AML-193 (cell line): ENCODE measurements at regions not wholly inside any gene's neighbourhood (a gene's known extent, or its start where the extent isn't known, plus 50 kb on each side); places are given as distances from the start of the nearest gene placed in this dataset.
"Not testable (repeated sequence)": the region's sequence is repeated elsewhere in the genome, so short reads cannot be mapped to it uniquely, and the experiment has no call there.

Experiments used
- DNase-seq, 2 experiments: peaks; one replicate each; lab custom pipeline; 2025; lab: John Stamatoyannopoulos, UW

DNA sequence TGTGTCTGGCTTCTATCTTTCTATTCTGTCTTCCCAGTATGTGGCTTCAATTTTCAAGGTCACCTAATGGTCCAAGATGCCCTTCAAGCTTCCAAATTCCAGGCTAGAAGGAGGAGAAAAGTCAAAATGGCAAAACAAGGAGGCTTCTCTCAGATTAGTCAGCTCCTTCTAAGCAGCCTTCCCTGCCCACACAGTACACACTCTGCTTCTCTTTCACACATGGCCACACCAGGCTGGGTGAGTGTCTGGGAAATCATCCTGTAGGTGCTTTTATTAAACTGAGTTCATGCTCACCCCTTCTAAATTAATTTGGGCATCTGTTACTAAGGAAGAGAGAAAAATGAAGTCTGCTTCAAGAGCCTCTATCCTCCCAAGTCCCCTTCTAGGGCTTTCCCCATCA, 277.2 kb upstream of the MGAT5 start:
- DNase-seq = no peak

DNA sequence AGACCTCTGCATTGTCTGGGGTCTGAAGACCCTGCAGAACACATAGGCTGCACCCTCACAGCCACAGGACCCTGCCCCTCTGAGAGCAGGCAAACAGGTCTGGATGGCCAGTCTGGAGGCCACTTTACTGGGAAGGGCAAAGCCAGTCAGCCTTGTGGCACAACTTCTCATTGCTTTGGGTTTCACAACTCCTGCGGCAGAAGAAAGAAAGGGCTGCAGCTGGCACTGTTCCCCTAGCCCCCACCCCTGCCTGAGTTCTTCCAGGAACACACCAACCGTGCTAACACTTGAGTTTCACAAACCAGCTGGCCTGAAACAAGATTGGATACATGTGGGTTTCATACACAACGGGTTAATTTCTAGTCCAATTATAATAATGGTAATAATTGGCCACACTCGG, 276.5 kb upstream of the MGAT5 start:
- DNase-seq = no peak

DNA sequence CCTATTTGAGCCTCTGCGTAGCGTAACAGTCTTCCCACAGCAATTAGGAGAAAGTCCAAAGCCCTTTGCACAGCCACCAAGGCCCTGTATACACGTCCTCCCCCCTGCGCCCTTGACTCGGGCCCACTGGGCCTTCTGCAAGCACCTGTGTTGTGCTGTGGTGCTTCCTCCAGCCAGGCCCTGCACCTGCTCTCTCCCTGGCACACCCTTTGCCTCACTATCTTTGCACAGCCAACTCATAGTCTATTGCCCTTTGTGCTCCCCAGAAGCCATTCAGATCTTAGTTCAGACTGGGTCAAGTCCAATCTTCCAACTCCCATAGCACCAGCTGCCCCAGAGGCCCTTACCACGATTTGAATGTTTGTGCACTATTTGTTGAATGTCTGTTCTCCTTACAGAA, 271.6 kb upstream of the MGAT5 start:
- DNase-seq = no peak

DNA sequence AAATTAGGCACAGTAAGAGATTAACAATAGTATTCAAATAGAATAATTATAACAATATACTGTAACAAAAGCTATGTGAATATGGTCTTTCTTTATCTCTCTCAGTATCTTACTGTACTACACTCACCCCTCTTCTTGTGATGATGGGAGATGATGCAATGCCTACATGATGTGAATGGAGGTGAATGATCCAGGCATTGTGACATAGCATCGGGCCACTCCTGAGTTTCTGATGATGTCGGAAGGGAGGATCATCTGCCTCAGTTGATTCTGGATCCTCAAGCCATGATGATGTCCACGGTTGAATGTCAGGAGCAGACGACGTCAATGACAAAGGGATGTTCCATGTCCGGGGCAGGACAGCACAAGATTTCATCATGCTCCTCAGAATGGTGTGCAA, 268.3 kb upstream of the MGAT5 start:
- DNase-seq = no peak

DNA sequence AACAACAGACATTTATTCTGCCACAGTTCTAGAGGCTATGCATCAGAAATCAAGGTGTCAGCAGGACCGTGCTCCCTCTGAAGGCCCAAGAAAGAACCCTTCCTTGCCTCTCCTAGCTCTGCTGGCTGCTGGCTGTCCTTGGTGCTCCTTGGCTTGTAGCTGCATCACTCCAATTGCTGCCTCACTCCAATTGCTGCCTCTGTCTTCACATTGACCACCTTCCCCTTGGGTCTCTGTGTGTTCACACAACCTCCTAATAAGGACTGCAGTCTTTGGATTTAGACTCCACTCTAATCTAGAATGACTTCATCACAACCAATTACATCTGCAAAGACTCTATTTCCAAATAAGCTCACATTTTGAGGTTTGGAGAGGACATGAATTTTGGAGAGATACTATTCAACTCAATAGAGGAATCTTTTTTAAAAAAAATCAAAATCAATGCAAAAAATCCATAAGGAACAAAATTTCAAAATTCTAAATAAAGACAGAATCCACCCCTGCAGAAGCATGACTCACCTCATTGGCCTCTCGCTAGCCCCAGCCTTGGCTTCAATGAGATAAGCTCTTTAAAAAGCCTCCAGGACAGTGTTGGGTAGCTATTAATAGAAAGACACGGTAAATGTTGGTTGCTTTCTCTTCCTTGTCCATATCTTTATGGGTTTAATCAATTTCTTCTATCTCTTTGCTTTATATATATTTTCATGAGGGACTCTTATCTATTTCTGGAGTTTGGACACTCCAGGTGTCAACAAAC, 267.6 kb upstream of the MGAT5 start:
- no peak for DNase-seq

DNA sequence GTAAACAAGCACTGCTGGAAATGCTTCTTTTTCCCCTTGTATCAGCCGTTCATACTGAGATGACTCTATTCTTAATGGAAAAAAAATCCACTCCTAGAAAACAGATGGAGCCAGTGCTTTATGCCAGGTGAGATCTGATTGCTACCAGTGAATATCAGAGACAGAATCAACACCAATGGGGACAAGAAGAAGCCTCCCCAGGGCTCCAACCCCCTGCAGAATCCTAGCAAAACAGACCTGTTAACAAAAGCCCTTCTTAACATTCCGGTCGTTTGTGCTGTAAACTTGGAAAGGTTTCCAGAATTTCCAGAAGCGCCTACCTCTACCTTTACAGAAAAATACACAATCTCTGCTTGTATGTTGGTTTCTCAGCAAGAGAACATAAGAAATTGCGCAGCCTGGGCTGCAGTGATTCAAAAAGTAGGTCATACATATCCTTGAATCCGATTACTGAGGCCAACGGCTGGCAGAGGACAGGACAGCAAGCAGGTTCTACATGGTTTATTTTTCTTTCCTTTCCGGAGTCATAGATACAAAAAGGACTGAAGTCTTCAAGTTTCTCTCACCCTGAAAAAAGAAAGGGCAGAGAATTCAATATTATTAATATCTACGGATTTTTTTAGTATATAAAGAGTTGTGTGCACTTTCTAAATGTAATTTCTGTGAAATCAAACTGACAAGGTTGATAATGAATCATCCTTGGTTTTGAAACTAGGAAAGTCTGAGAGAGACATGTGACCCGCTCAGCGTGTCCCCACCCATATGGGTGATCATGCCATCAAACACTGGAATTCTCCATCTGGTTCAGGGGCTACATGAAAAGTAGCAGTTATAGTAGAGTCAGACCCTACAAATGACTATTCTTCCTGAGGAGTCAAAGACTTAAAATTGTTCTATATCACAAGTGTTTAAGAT, 266.7 kb upstream of the MGAT5 start:
- no peak for DNase-seq

DNA sequence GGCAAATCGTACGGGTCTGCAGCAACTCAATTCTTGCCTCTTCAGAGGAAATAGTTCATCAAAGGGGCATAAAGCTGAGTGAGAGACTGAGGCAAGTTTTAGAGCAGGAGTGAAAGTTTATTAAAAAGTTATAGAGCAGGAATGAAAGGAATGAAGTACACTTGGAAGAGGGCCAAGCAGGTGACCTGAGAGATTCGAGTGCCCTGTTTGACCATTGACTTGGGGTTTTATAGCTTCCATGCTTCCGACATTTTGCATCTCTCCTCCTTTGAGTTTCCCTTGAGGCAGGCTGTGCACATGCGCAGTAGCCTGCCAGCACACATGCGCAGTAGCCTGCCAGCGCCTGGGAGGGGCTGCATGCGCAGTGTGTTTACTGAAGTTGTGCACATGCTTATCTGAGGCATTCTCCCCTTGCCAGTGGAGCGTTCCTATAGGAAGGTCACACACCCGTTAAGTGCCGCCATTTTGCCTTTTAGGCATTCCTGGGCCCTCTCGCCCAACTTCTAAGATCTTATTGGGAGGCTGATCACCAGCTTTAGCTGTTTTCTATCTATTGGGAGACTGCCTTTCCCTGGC, 265.5 kb upstream of the MGAT5 start:
- DNase-seq = no peak

DNA sequence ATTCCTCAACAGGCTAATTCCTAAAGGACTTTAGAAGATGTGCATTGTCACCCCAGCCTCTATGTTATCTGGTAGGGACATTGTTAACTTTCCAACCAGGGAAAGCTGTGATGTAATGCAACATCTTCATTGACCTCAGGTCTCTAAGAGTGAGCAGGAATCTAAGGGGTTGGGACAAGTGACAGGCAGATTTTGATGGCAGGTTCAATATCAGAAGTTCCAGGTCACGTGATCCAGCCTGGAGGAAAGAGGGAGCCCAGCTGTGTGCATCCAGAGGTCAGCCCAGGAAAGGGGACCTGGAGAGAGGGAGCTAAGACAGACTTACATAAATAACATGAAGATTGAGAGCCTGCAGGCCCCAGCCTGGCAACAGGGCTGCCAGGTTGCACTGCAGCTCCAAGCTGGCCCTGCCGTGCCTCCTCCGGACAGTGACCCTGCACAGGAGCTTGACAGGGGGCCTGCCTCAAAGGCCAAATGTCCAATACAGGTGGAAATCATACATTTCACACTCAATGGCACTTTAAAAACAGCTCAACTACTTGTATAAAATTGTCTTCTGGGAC, 262.2 kb upstream of the MGAT5 start:
- no peak for DNase-seq

DNA sequence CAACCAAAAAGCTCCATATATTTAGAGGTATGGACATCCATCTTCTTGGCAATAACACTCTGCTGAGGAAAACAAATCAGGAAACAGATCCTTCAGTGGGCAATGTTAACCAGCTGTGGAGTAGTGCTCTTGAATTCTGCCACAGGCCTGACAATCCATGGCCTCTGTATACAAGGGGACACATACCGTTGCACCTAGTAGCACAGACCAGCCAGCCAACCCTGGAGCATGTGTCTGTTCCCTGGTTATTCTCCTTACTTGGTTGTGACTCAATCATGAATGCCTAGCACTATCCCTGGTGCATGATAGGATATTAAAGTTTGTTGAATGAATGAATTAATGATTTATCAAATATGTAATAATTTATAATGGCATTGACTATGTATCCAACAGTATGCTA, 261.4 kb upstream of the MGAT5 start:
- DNase-seq = no peak

DNA sequence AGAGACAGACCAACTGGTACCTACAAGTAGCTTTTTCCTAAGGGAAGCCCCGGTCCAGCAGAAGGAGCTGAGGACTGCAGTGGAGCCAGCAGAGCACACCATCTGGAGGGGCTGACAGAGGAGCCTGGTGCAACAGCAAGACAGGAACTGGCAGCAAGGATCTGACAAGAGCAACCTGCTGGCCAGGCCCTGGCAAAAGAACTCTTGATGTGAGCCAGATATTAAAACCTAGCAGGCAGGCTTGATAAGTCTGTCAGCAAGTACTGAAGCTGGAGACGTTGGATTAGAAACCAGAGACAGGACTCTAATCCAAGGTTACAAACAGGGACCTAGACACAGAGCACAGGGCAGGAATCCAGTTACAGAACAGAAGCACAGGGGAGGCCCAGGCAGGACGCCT, 260.7 kb upstream of the MGAT5 start:
- DNase-seq = no peak

DNA sequence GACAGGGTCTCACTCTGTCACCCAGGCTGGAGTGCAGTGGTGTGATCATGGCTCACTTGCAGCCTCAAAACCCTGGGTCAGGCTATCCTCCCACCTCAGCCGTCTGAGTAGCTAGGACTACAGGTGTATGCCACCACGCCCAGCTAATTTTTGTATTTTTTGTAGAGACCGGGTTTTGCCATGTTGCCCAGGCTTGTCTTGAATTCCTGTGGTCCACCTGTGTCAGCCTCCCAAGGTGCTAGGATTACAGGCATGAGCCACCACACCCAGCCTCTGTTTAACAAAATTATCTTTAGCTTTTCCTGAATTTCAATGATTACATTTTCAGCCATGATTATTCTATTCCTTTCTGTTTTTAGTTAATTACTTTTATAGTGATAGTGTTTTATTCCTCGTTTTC, 255.1 kb upstream of the MGAT5 start:
- not testable (repeated sequence) for DNase-seq

DNA sequence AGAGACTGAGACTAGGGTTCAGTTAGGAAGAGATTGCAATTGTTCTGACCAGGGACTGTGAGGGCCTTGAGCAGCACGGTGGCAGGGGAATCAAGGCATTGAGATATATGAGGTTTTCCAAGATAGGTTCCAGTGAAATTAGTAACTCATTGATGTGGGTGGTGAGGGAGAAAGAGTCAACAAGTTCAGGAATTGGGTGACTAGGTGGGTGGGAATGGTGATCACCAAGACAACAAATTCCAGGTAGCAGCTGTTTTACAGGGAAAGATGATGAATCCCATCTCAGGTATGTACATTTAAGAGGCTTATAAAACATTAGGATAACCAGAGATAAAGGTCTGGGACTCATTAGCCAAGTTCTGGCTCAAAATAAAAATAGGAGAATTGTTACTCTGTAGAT, 251.5 kb upstream of the MGAT5 start:
- no peak for DNase-seq

DNA sequence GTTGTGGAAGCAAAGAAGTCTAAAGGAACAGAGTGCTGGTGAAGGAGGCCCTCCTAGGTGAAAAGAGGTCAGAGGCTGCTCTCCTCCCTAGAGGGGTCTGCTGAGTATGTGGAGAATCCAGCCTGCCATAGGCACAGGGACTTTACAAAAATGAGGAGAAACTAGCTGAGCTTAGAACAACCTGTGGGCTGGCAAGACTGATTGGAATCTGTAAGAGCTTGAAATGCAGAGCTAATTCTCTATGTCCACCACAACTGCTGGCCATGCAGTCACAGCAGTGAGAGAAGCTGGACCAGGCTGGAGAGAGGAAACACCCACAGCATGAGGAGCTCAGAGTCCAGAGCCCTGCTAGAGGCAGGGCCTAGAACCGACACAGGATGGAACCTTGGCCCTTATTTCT, 251.0 kb upstream of the MGAT5 start:
- no peak for DNase-seq

DNA sequence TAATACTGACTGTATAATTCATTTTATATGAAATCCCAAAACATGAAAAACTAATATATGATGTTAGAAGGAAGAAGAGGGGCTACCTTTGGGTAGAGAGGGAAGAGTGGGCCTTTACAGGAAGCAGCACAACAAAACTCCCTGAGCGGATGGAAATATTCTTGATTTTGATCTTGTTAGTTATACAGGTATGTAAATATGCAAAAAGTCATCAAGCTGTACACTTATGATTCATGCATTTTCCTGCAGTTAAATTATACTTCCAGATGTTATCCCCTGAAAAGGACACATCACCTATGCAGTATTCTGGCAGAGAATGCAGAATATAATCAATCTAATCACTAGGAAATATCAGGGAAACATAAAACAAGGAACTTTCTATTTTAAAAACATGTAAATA, 249.4 kb upstream of the MGAT5 start:
- DNase-seq = no peak

DNA sequence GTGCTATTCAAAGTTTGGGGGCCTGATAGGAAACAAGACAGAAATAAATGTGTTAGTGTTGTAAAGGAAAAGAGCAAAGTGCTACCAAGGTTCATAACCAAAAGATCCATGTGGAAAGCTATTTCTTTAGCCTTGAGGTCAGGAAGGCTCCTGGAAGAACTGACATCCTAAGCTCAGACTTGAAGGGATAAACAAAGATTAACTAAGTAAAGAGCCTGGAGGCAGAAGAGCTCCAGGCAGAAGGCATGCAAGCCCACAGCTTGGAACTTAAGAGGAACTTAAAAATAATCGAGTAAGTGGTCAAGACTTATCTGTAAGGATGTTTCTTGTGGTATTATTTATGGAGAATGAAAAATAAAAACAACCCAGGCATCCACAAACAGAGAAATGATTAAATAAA, 245.0 kb upstream of the MGAT5 start:
- DNase-seq = no peak

DNA sequence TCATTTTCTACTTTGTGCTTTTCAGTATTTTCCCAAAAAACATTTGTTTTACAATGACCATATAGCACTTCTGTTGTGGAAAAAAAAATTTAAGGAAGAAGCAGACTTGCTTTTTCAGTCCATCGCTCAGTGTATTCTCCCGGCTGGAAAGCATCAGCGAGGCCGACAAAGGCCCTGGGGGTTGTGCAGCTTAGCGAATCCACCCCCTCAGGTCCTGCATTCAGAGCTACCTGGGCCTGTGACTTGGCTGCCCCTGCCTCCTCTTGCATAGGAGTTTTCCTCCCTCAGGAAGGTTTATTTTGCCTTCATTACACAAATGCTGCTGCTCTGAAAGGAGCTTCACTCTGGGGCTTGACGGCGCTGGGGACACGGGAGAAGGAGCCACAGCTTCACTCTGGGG, 244.4 kb upstream of the MGAT5 start:
- DNase-seq = no peak

DNA sequence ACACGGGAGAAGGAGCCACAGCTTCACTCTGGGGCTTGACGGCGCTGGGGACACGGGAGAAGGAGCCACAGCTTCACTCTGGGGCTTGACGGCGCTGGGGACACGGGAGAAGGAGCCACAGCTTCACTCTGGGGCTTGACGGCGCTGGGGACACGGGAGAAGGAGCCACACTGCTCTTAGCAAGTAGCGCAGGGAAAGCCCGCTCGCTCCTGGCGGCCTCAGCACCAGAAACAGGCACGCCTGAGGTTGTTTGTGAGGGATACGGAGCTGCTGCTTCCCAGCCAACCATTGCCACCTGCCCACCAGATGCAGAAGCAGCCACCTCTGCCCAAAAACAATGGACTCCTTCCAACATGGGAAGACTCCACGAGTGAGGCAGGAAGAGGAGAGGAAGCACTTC, 244.0 kb upstream of the MGAT5 start:
- DNase-seq = not testable (repeated sequence)

DNA sequence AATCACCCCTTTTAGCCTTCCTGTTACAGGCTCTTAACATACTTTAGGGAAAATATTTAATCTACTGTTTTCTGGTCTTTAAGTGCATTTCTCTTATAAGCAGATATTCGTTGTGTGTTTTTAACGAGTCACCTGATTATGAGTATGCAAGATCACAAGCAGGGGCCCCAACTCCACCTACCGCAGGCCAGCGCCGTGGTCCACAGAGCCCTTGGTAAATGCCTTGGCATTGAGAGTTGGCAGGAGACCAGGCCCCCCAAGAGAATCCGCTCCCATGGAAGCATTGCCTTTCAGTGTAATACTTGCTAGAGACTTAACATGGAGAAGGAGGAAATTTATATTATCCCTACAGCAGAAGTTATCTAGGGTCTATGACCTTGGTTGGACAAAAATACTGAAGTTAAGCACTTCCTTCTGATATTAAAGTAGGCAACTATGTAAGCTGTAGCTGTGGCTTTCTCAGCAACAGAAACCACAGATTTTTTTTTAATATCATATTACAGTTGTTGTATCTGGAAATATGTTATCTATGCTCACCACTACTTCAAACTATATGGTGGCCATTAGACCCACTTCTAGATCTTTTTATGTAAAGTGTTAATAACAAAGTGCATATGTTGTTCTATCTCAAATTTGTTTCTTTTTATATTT, 241.8 kb upstream of the MGAT5 start:
- DNase-seq = no peak

DNA sequence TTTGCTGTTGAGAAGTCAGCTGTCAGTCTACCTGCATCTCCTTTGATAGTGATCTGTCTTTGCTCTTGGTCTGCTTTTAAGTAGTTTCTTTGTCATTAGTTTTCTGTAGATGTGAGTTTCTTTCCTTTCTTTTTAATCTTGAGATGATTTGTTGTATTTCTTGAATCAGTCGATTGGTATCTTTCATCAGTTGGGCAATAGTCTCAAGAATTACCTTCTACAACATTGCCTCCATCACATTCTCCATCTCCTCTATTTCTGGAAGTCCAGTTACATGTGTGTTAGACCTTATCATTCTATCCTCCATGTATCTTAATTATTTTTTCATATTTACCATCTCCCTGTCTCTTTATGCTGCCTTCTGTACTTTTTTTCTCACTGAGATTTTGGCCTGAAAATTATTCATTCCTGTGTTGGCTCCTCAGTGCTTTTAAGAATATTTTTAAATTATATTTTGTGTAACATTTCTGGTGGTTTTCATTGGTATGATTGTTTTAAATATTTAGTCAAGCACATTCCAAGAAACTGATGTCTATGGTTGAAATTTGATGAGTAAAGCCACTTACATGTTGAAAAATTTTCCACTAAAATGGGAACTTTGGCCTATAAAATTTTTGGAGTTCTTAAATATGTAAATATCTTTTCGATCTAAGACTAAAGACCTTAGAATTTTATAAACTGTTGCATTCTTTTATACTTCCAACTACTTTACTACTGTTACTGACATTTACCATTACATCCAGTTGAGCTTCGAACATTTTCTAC, 239.5 kb upstream of the MGAT5 start:
- DNase-seq = no peak

DNA sequence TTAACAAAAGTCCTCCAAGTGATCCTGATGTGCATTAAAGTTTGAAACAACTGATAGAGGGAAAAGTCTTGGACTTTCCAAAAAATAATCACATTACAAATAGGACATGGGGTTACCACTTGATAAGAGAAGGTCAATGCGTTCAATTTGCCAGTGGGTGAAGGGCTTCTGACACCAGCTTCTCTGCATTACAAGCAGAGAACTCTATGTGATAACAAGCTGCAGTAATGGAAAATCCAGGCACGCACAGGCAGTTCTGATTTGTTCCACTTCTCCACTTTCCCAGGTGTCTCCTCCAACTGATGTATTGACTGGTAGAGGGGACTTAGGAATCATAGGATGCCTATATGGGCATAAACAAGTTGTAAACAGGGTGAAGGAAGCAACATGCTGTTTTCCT, 234.0 kb upstream of the MGAT5 start:
- no peak for DNase-seq

DNA sequence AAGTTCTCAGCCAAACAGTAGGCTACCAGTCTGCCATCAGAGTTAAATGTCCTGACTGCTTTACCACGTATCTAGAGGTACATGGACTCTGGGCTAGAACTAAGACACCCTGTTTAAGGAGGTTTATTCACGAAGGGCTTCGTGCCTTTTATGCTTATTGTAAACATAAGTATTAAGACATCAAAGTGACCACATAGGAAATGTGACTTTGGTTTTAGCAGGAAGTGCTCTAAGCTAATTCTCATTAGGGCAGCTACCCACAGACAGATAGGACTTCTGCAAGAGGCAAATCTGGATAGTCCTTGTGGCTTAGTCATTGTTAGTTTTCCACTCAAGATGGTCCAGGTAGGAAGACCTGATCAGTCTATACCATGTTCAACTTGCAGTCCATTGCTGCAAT, 233.3 kb upstream of the MGAT5 start:
- no peak for DNase-seq
